ENCODE measurements at regions not wholly inside any gene's neighbourhood (a gene's known extent, or its start where the extent isn't known, plus 50 kb on each side); places are given as distances from the start of the nearest gene placed in this dataset.

GRCh38 chr5:60516688-60517087 lies 183.3 kb downstream of the DEPDC1B start:
- TF ChIP-seq CTCF (conservative IDR thresholded peaks at IDR 0.05; ENCODE audit: low read depth, low read length) = no peak
- no peak for TF ChIP-seq MAZ (IDR thresholded peaks at IDR 0.05; ENCODE audit: borderline replicate concordance, low read depth, low read length)
- TF ChIP-seq CEBPB (IDR thresholded peaks at IDR 0.05; ENCODE audit: low read depth, low read length) = no peak
- TF ChIP-seq MXI1 (IDR thresholded peaks at IDR 0.05; ENCODE audit: borderline replicate concordance, low read depth, low read length) = no peak
